ENCODE measurements at regions not wholly inside any gene's neighbourhood (a gene's known extent, or its start where the extent isn't known, plus 50 kb on each side); places are given as distances from the start of the nearest gene placed in this dataset.

DNA sequence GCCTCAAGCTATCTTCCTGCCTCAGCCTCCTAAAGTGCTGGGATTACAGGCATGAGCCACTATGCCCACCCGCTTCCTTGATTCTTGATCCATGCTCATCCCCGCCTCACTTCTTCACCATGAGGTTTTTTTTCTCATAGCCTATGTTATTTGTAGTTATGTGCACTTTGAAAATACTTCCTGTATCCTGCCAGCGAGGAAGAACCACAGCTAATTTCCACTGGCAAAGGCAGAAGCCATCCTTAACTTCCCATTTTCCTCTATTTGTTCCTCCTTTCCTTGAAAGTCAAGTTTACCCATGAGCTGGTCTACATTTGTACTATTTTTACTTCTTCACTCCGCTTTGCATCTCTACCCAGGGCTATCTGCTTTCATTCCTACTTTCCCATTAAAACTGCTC, 189.7 kb upstream of the ZFHX3 start:
- Histone ChIP-seq H3K36me3 (no peaks in the 10 kb centered on the region), H3K4me1 (peaks cover 0 to 9% of the 10 kb centered on the region in 2 donors), H3K9me3 (no peaks in the 10 kb centered on the region), H3K27me3 (no peaks in the 10 kb centered on the region), H3K4me3 (no peak overlapping the region), H3K27ac (no peak overlapping the region)
- TF ChIP-seq, protein P1, sequence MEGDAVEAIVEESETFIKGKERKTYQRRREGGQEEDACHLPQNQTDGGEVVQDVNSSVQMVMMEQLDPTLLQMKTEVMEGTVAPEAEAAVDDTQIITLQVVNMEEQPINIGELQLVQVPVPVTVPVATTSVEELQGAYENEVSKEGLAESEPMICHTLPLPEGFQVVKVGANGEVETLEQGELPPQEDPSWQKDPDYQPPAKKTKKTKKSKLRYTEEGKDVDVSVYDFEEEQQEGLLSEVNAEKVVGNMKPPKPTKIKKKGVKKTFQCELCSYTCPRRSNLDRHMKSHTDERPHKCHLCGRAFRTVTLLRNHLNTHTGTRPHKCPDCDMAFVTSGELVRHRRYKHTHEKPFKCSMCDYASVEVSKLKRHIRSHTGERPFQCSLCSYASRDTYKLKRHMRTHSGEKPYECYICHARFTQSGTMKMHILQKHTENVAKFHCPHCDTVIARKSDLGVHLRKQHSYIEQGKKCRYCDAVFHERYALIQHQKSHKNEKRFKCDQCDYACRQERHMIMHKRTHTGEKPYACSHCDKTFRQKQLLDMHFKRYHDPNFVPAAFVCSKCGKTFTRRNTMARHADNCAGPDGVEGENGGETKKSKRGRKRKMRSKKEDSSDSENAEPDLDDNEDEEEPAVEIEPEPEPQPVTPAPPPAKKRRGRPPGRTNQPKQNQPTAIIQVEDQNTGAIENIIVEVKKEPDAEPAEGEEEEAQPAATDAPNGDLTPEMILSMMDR (IDR thresholded peaks at IDR 0.05), result no peak
- no peak for DNase-seq (ENCODE audit: low spot score)

DNA sequence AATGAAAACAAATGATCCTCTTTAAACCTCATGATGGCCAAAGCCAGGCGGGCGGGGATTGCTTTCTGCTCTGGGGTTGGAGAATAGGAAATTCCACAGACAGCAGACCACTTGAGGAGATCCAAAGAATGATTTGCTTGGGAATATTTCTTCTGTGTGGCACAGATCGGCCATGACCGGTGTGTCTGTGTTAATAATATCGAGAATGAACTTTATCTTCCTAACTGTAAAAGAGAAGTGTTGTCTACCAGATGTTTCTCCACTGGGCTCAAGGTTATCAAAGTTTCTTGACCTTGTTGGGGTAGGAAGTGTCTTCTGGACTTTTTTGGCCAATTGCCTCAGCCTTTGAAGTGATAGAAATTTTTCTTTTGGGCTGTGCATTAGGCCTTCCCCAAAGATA, 186.6 kb upstream of the ZFHX3 start:
- TF ChIP-seq, protein P1 (IDR thresholded peaks at IDR 0.05), result no peak
- H3K27me3 ChIP-seq, result no peaks in the 10 kb centered on the region
- no peaks in the 10 kb centered on the region for H3K36me3 ChIP-seq
- no peaks in the 10 kb centered on the region for H3K9me3 ChIP-seq
- H3K4me1 ChIP-seq, result peaks cover 0 to 9% of the 10 kb centered on the region in 2 donors
- no peak overlapping the region for H3K27ac ChIP-seq
- H3K4me3 ChIP-seq, result no peak overlapping the region
- no peak for DNase-seq (ENCODE audit: low spot score)

DNA sequence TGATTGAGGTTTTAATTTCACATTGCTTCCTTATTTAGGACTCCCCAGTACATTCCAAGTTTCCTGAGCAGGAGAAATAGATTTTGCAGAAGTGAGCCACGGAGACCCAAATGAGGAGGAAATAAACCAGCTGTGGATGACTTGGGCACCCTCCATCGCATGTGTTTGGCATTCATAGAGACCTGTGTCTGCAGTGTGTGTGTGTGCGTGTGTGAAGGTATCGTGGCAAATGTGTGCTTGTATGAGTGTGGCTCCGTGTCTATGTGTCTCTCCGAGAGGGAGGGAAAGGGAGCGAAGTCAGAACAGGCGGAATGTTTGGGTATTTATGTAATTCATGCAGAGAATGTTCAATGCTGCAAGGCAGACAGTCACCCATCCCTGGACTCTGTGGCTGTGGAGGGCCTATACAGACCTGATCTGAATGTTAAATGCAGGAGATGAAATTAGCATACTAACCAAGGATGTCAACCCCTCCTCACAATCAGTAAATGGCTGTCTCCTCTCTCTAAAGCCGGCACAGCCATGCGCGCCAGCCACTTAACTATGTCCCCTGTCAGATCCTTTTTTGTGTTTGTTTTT, 186.0 kb upstream of the ZFHX3 start:
- H3K9me3 ChIP-seq, result no peaks in the 10 kb centered on the region
- no peak for DNase-seq (ENCODE audit: low spot score)
- H3K27ac ChIP-seq, result no peak overlapping the region
- TF ChIP-seq, protein P1 (IDR thresholded peaks at IDR 0.05), result no peak
- H3K4me1 ChIP-seq, result peaks cover 0 to 11% of the 10 kb centered on the region in 2 donors
- no peaks in the 10 kb centered on the region for H3K27me3 ChIP-seq
- H3K4me3 ChIP-seq, result no peak overlapping the region
- H3K36me3 ChIP-seq, result no peaks in the 10 kb centered on the region

DNA sequence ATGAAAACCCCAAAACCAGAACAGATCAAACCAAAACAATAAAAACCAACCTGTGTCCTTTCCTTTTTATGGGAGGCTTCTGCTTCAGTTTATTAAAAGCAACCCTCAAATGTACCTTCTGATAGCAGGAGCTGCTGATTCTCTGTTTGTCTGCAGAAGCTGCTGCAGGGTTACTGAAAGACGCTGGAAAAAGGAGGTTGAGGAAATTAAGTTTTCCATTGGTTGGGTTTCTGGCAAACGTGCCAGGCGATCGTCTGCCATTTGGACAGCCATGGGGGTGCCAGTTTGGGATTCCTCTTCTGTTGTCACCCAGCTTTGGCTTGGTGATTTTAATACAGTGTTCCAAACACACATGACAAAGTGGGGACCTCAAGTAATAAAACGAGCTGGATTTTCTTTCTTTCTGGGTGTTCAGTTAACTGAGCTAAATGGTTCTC, 185.4 kb upstream of the ZFHX3 start:
- H3K4me3 ChIP-seq, result peak overlapping the region in 1 of 2 donors; percentile 29
- H3K9me3 ChIP-seq, result no peaks in the 10 kb centered on the region
- no peak overlapping the region for H3K27ac ChIP-seq
- TF ChIP-seq, protein P1 (IDR thresholded peaks at IDR 0.05), result no peak
- DNase-seq (ENCODE audit: low spot score), result no peak
- peaks cover 0 to 17% of the 10 kb centered on the region in 2 donors for H3K4me1 ChIP-seq
- H3K36me3 ChIP-seq, result no peaks in the 10 kb centered on the region
- no peaks in the 10 kb centered on the region for H3K27me3 ChIP-seq

- TF ChIP-seq, protein P1 (IDR thresholded peaks at IDR 0.05), result no peak
- DNase-seq (ENCODE audit: low spot score), result peak; percentile 73
- Histone ChIP-seq H3K36me3 (no peaks in the 10 kb centered on the region), H3K4me1 (peaks cover 0 to 18% of the 10 kb centered on the region in 2 donors), H3K9me3 (no peaks in the 10 kb centered on the region), H3K4me3 (peak overlapping the region in 1 of 2 donors; percentile 29), H3K27me3 (no peaks in the 10 kb centered on the region), H3K27ac (peak overlapping the region in 1 of 2 donors; percentile 23)
Measured at GRCh38 chr16:73232555-73233328, 184.8 kb upstream of the ZFHX3 start.
